H9 (cell line): ENCODE measurements at regions not wholly inside any gene's neighbourhood (a gene's known extent, or its start where the extent isn't known, plus 50 kb on each side); places are given as distances from the start of the nearest gene placed in this dataset.

Source experiments
- DNase-seq: peaks from one replicate; pipeline ENCODE4 v3.0.0-alpha.2; 2017
- H2AFZ ChIP-seq: one replicate; pipeline ENCODE4 v1.6.1; 2013; ENCODE audit warnings: mild to moderate bottlenecking, low read length, control low read depth, moderate library complexity
- H2AK5ac ChIP-seq: 2 replicates; pipeline ENCODE4 v1.6.1; 2013; ENCODE audit warnings: low read length, control low read depth, mixed read lengths; ENCODE audit not compliant: insufficient read length
- H2BK120ac ChIP-seq: one replicate; pipeline ENCODE4 v1.6.1; 2013; ENCODE audit warnings: low read depth, mild to moderate bottlenecking, low read length, control low read depth, inconsistent platforms; ENCODE audit not compliant: poor library complexity, severe bottlenecking
- H2BK12ac ChIP-seq: 2 replicates; pipeline ENCODE4 v1.6.1; 2013; ENCODE audit warnings: low read length, control low read depth, mixed read lengths, low read depth; ENCODE audit not compliant: insufficient read length
- H2BK15ac ChIP-seq: 2 replicates; pipeline ENCODE4 v1.6.1; 2013; ENCODE audit warnings: low read depth, low read length, control low read depth
- H2BK20ac ChIP-seq: one replicate; pipeline ENCODE4 v1.6.1; 2013; ENCODE audit warnings: low read depth, mild to moderate bottlenecking, low read length, control low read depth, inconsistent platforms; ENCODE audit not compliant: poor library complexity, severe bottlenecking
- H2BK5ac ChIP-seq: 2 replicates; pipeline ENCODE4 v1.6.1; 2013; ENCODE audit warnings: low read length, control low read depth, mixed read lengths; ENCODE audit not compliant: insufficient read length
- H3K14ac ChIP-seq: 2 replicates; pipeline ENCODE4 v1.6.1; 2013; ENCODE audit warnings: low read length, control low read depth; ENCODE audit not compliant: insufficient read depth
- H3K18ac ChIP-seq: 2 replicates; pipeline ENCODE4 v1.6.1; 2013; ENCODE audit warnings: low read depth, mild to moderate bottlenecking, mixed read lengths, low read length, control low read depth; ENCODE audit not compliant: insufficient read length
- H3K23ac ChIP-seq: 2 replicates; pipeline ENCODE4 v1.6.1; 2013; ENCODE audit warnings: low read length, control low read depth, mixed read lengths, low read depth; ENCODE audit not compliant: insufficient read length
- H3K23me2 ChIP-seq: 2 replicates; pipeline ENCODE4 v1.6.1; 2013; ENCODE audit warnings: low read depth, mild to moderate bottlenecking, mixed read lengths, low read length, control low read depth; ENCODE audit not compliant: insufficient read length, poor library complexity, severe bottlenecking
- H3K27ac ChIP-seq: 2 replicates; pipeline ENCODE4 v1.5.1; 2013; ENCODE audit warnings: low read length, control low read depth, mixed read lengths, low read depth; ENCODE audit not compliant: insufficient read length
- H3K27me3 ChIP-seq: 2 replicates; pipeline ENCODE4 v1.6.1; 2013; ENCODE audit warnings: low read length, control low read depth, inconsistent platforms; ENCODE audit not compliant: insufficient read depth
- H3K4ac ChIP-seq: 2 replicates; pipeline ENCODE4 v1.6.1; 2013; ENCODE audit warnings: low read depth, mild to moderate bottlenecking, control low read depth, inconsistent platforms, low read length, moderate library complexity
- H3K4me1 ChIP-seq: 2 replicates; pipeline ENCODE4 v1.6.1; 2013; ENCODE audit warnings: low read length, control low read depth, inconsistent platforms; ENCODE audit not compliant: insufficient read depth
- H3K4me2 ChIP-seq: 2 replicates; pipeline ENCODE4 v1.6.1; 2013; ENCODE audit warnings: low read length, control low read depth, mixed read lengths; ENCODE audit not compliant: insufficient read length, insufficient read depth
- H3K56ac ChIP-seq: 2 replicates; pipeline ENCODE4 v1.6.1; 2013; ENCODE audit warnings: low read depth, mild to moderate bottlenecking, mixed read lengths, low read length, control low read depth; ENCODE audit not compliant: insufficient read length
- H3K79me1 ChIP-seq: 2 replicates; pipeline ENCODE4 v1.6.1; 2013; ENCODE audit warnings: low read depth, mild to moderate bottlenecking, moderate library complexity, low read length, control low read depth, inconsistent platforms; ENCODE audit not compliant: insufficient read depth, poor library complexity, severe bottlenecking
- H3K79me2 ChIP-seq: 2 replicates; pipeline ENCODE4 v1.6.1; 2013; ENCODE audit warnings: low read length, control low read depth, inconsistent platforms; ENCODE audit not compliant: insufficient read depth
- H3K9ac ChIP-seq: 2 replicates; pipeline ENCODE4 v1.6.1; 2013; ENCODE audit warnings: low read length, control low read depth, mixed read lengths; ENCODE audit not compliant: insufficient read length; ENCODE audit errors: extremely low read depth
- H3K9me3 ChIP-seq: one replicate; pipeline ENCODE4 v1.6.1; 2013; ENCODE audit warnings: low read depth, low read length, inconsistent platforms; ENCODE audit not compliant: control insufficient read depth
- H3T11ph ChIP-seq: one replicate; pipeline ENCODE4 v1.6.1; 2013; ENCODE audit warnings: mild to moderate bottlenecking, low read length, control low read depth, inconsistent platforms
- H4K20me1 ChIP-seq: one replicate; pipeline ENCODE4 v1.6.1; 2013; ENCODE audit not compliant: control insufficient read depth, insufficient read length, insufficient read depth
- H4K5ac ChIP-seq: 2 replicates; pipeline ENCODE4 v1.6.1; 2013; ENCODE audit warnings: low read depth, mild to moderate bottlenecking, mixed read lengths, low read length, control low read depth; ENCODE audit not compliant: insufficient read length
- H4K8ac ChIP-seq: replicated peaks from 2 replicates; pipeline ENCODE4 v1.6.1; 2013; ENCODE audit warnings: low read length, control low read depth, mixed read lengths, low read depth; ENCODE audit not compliant: insufficient read length
- H4K91ac ChIP-seq: 2 replicates; pipeline ENCODE4 v1.6.1; 2013; ENCODE audit warnings: low read depth, mild to moderate bottlenecking, moderate library complexity, mixed read lengths, low read length, control low read depth; ENCODE audit not compliant: insufficient read length
- H3K27ac Mint-ChIP-seq, 3 experiments: 2 replicates in 2 of 3; 3 replicates in 1 of 3; pipeline ENCODE4 v1.8.0; 2020 to 2021; ENCODE audit warnings: mixed read lengths in 3 of 3, mild to moderate bottlenecking in 1 of 3, moderate library complexity in 1 of 3
- H3K27me3 Mint-ChIP-seq: 2 replicates; pipeline ENCODE4 v1.8.0; 2021; ENCODE audit warnings: low read depth, mild to moderate bottlenecking, moderate library complexity, mixed read lengths
- H3K36me3 Mint-ChIP-seq, 3 experiments: 2 replicates in 2 of 3; 3 replicates in 1 of 3; pipeline ENCODE4 v1.8.0; 2020 to 2021; ENCODE audit warnings: low read depth in 3 of 3, mixed read lengths in 3 of 3; ENCODE audit not compliant: insufficient read depth in 1 of 3
- H3K4me1 Mint-ChIP-seq, 2 experiments: 2 replicates each; pipeline ENCODE4 v1.8.0; 2020; ENCODE audit warnings: mixed read lengths in 2 of 2
- H3K4me3 Mint-ChIP-seq, 2 experiments: 2 replicates in 1 of 2; 3 replicates in 1 of 2; pipeline ENCODE4 v1.8.0; 2020 to 2021; ENCODE audit warnings: mild to moderate bottlenecking in 2 of 2, mixed read lengths in 2 of 2, moderate library complexity in 1 of 2
- H3K9me3 Mint-ChIP-seq, 2 experiments: 2 replicates in 1 of 2; 3 replicates in 1 of 2; pipeline ENCODE4 v1.8.0; 2020; ENCODE audit warnings: mild to moderate bottlenecking in 2 of 2, mixed read lengths in 2 of 2, moderate library complexity in 1 of 2
- WGBS: extraction: QIAGEN DNeasy Blood & Tissue Kit; methylation state at CpG from one replicate; pipeline ENCODE4 v1.1.7; 2013; ENCODE audit warnings: missing lambda C conversion rate, low lambda C conversion rate, mixed read lengths; ENCODE audit not compliant: insufficient read length; ENCODE audit errors: extremely low coverage; 5-methylcytosine and 5-hydroxymethylcytosine counted together
- TF ChIP-seq, protein P1 (sequence below): fragments of 200-600 bp; sonication (generic); conservative IDR thresholded peaks from 3 replicates; pipeline ENCODE4 v1.8.0; 2021; ENCODE audit warnings: antibody characterized with exemption, mild to moderate bottlenecking

DNA sequence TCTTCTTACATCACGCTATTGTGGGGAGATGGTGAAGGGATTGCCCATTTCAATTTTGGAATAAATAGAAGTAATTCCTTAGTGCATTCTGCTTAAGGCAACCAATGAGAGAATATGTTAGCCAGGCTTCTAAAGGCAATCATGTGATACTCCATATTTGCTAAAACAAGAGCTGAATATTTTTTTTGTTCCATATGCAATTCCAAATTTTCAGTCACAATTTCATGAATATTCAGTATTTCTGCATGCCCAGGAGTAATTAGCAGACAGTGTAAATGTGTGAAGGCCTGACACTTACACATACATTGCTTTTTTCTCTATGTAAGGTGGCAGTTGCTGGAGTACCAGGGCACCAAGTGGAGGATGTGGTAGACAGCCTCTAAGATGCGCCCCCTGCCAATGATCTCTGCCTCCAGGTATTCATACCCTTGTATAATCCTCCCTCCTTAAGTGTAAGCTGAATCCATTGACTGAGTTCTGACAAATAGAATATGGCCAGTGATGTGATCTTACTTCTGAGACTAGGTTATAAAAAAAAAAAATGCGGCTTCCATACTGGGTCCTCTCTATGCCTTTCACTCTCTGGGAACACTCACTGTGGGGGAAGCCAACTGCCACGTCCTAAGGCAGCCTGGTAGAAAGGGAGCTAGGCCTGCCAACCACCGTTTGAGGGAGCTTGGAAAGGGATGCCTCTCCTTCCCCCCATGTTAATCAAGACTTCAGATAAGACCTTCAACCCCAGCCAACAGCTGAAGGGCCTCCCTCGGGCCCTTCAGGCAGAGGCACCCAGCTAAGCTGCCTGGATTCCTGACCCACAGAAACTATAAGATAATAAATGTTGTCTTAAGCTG, 62.7 kb upstream of the PTGR2 start:
- H3K23me2 ChIP-seq = peaks cover 19% of the 10 kb centered on the region
- H3K4me1 Mint-ChIP-seq = peaks cover 34 to 45% of the 10 kb centered on the region in 2 experiments
- WGBS = no CpG with 5 or more reads among the region's 6 CpGs
- H3K4me2 ChIP-seq = no peak overlapping the region
- H3K9ac ChIP-seq = no peak overlapping the region
- H3K27ac ChIP-seq = no peak overlapping the region
- H3K79me2 ChIP-seq = no peaks in the 10 kb centered on the region
- H2AK5ac ChIP-seq = no peak overlapping the region
- DNase-seq = no peak
- H3K27me3 ChIP-seq = peaks cover 23% of the 10 kb centered on the region; the same call in 1 of the 2 replicates
- no peak overlapping the region for H3K18ac ChIP-seq
- no peaks in the 10 kb centered on the region for H3K9me3 ChIP-seq
- no peak overlapping the region for H3K27ac Mint-ChIP-seq
- H3K23ac ChIP-seq = no peak overlapping the region
- H3K27me3 Mint-ChIP-seq = peaks cover 84% of the 10 kb centered on the region
- H4K8ac ChIP-seq = no peak overlapping the region
- no peak overlapping the region for H2BK20ac ChIP-seq
- no peak overlapping the region for H2BK120ac ChIP-seq
- H3K79me1 ChIP-seq = no peaks in the 10 kb centered on the region
- H4K20me1 ChIP-seq = no peaks in the 10 kb centered on the region
- no peak overlapping the region for H3T11ph ChIP-seq
- H4K91ac ChIP-seq = no peak overlapping the region
- no peak overlapping the region for H3K4me3 Mint-ChIP-seq
- H4K5ac ChIP-seq = no peak overlapping the region
- H3K36me3 Mint-ChIP-seq = no peaks in the 10 kb centered on the region
- H3K4ac ChIP-seq = no peak overlapping the region
- H3K9me3 Mint-ChIP-seq = no peaks in the 10 kb centered on the region
- H3K14ac ChIP-seq = no peak overlapping the region
- H2AFZ ChIP-seq = no peak overlapping the region
- TF ChIP-seq, protein P1, sequence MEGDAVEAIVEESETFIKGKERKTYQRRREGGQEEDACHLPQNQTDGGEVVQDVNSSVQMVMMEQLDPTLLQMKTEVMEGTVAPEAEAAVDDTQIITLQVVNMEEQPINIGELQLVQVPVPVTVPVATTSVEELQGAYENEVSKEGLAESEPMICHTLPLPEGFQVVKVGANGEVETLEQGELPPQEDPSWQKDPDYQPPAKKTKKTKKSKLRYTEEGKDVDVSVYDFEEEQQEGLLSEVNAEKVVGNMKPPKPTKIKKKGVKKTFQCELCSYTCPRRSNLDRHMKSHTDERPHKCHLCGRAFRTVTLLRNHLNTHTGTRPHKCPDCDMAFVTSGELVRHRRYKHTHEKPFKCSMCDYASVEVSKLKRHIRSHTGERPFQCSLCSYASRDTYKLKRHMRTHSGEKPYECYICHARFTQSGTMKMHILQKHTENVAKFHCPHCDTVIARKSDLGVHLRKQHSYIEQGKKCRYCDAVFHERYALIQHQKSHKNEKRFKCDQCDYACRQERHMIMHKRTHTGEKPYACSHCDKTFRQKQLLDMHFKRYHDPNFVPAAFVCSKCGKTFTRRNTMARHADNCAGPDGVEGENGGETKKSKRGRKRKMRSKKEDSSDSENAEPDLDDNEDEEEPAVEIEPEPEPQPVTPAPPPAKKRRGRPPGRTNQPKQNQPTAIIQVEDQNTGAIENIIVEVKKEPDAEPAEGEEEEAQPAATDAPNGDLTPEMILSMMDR = no peak
- H3K4me1 ChIP-seq = peaks cover 3% of the 10 kb centered on the region; the same call in 1 of the 2 replicates
- H3K56ac ChIP-seq = no peak overlapping the region
- no peak overlapping the region for H2BK5ac ChIP-seq
- no peak overlapping the region for H2BK15ac ChIP-seq
- no peak overlapping the region for H2BK12ac ChIP-seq
